Spleen (tissue), 7 donors: ENCODE measurements at regions not wholly inside any gene's neighbourhood (a gene's known extent, or its start where the extent isn't known, plus 50 kb on each side); places are given as distances from the start of the nearest gene placed in this dataset.

Source experiments
- POLR2A ChIP-seq, 3 donors: fragments of 450-650 bp; IDR thresholded peaks; one replicate each; pipeline ENCODE4 v1.5.1; 2017; ENCODE audit warnings: antibody characterized with exemption in 3 of 3, mild to moderate bottlenecking in 1 of 3
- POLR2AphosphoS5 ChIP-seq, 3 donors: sonication (generic); formaldehyde crosslinking; IDR thresholded peaks; one replicate each; pipeline ENCODE4 v1.5.1; 2017; ENCODE audit warnings: antibody characterized with exemption in 3 of 3
- TF ChIP-seq, protein P1 (sequence below), 11 experiments: fragments of 200-600 bp in 7 of 11; fragments of 450-650 bp in 4 of 11; sonication (generic) in 4 of 11; IDR thresholded peaks in 8 of 11; conservative IDR thresholded peaks in 3 of 11; 1 replicate in 7 of 11; 2 replicates in 4 of 11; pipeline versions ENCODE4 v1.4.0 to v1.8.0; 2016 to 2021; ENCODE audit warnings: antibody characterized with exemption in 11 of 11, inconsistent platforms in 4 of 11, mild to moderate bottlenecking in 1 of 11
- donor health status: DM: no; HTN: no; CAD: no; lungs with moderate emphysema.
- donor health status: DM: no; HTN: no; CAD: no.
- donor health status: DM: no; HTN: no; CAD: no.

DNA sequence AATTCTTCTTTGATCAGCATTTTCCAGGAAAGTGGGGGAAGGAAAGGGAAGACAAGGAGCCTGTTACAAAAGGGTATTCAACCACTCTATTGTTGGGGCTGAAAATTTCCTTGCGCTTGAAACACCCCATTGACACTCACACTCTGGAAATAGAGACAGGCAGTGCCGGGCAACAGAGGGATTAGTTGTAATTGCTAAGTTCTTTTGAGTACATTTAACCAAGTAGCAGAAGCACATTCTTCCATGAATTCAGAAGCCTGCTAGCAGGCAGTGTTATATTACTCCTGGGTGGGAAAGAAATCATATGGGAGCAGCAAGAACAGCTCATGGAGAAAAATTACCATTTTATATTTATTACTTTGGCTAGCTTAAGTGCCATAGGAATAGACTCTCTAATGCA is 745.5 kb downstream of the C6orf118 start:
- TF ChIP-seq, protein P1, sequence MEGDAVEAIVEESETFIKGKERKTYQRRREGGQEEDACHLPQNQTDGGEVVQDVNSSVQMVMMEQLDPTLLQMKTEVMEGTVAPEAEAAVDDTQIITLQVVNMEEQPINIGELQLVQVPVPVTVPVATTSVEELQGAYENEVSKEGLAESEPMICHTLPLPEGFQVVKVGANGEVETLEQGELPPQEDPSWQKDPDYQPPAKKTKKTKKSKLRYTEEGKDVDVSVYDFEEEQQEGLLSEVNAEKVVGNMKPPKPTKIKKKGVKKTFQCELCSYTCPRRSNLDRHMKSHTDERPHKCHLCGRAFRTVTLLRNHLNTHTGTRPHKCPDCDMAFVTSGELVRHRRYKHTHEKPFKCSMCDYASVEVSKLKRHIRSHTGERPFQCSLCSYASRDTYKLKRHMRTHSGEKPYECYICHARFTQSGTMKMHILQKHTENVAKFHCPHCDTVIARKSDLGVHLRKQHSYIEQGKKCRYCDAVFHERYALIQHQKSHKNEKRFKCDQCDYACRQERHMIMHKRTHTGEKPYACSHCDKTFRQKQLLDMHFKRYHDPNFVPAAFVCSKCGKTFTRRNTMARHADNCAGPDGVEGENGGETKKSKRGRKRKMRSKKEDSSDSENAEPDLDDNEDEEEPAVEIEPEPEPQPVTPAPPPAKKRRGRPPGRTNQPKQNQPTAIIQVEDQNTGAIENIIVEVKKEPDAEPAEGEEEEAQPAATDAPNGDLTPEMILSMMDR (IDR thresholded peaks at IDR 0.05 in 8 of 11, conservative IDR thresholded peaks at IDR 0.05 in 3 of 11) = no peak
- no peak for TF ChIP-seq POLR2AphosphoS5 (IDR thresholded peaks at IDR 0.05)
- TF ChIP-seq POLR2A (IDR thresholded peaks at IDR 0.05) = no peak
